PC-9 (cell line): ENCODE measurements at regions not wholly inside any gene's neighbourhood (a gene's known extent, or its start where the extent isn't known, plus 50 kb on each side); places are given as distances from the start of the nearest gene placed in this dataset.

Source experiments
- BruUV-seq: library from RNA; stranded (reverse); fragments of 400-500 nt; replicated peaks from 2 replicates; lab custom pipeline; 2021; lab: Mats Ljungman, UMichigan
- CTCF ChIA-PET: fragments of 300-600 bp; sonication (Branson Sonifier 250); formaldehyde crosslinking; loops from one replicate; lab custom pipeline; 2022; ENCODE audit warnings: antibody characterized with exemption; lab: Charles Lee
- POLR2A ChIA-PET: fragments of 300-600 bp; sonication (Branson Sonifier 250); formaldehyde crosslinking; loops from one replicate; lab custom pipeline; 2022; ENCODE audit warnings: antibody characterized with exemption; ENCODE audit not compliant: unreplicated experiment; lab: Charles Lee
- DNase-seq, 2 experiments: peaks; one replicate each; pipeline versions ENCODE4 v3.0.0 to v3.0.0-alpha.2; 2015 to 2022; ENCODE audit warnings: mixed read lengths in 1 of 2
- H2AFZ ChIP-seq: fragments of 200-600 bp; sonication (generic); 2 replicates; pipeline ENCODE4 v1.8.1; 2017; ENCODE audit warnings: antibody characterized with exemption
- H3F3A ChIP-seq: fragments of 200-600 bp; sonication (generic); 2 replicates; pipeline ENCODE4 v1.8.1; 2017; ENCODE audit warnings: antibody characterized with exemption, mild to moderate bottlenecking, low read depth; ENCODE audit not compliant: insufficient read depth
- H3K27ac ChIP-seq: fragments of 200-600 bp; sonication (generic); 2 replicates; pipeline ENCODE4 v1.6.1; 2016; ENCODE audit warnings: mixed run types
- H3K27me3 ChIP-seq: fragments of 200-600 bp; sonication (generic); 2 replicates; pipeline ENCODE4 v1.6.1; 2016; ENCODE audit warnings: low read depth, mixed run types; ENCODE audit not compliant: insufficient read depth
- H3K36me3 ChIP-seq: fragments of 200-600 bp; sonication (generic); 2 replicates; pipeline ENCODE4 v1.6.1; 2016; ENCODE audit warnings: low read depth, mixed run types
- H3K4me1 ChIP-seq: fragments of 200-600 bp; sonication (generic); replicated peaks from 2 replicates; pipeline ENCODE4 v1.6.1; 2016; ENCODE audit warnings: mixed run types; ENCODE audit not compliant: insufficient read depth
- H3K4me2 ChIP-seq: fragments of 200-600 bp; sonication (generic); 2 replicates; pipeline ENCODE4 v1.6.1; 2017; ENCODE audit warnings: mixed run types
- H3K4me3 ChIP-seq: fragments of 200-600 bp; sonication (generic); 2 replicates; pipeline ENCODE4 v1.6.1; 2016; ENCODE audit warnings: mixed run types
- H3K79me2 ChIP-seq: fragments of 200-600 bp; sonication (generic); 2 replicates; pipeline ENCODE4 v1.6.1; 2017; ENCODE audit warnings: low read depth, mixed run types
- H3K9me2 ChIP-seq: fragments of 200-600 bp; sonication (generic); 2 replicates; pipeline ENCODE4 v1.8.1; 2017; ENCODE audit warnings: mild to moderate bottlenecking; ENCODE audit not compliant: insufficient read depth
- H3K9me3 ChIP-seq: fragments of 200-600 bp; sonication (generic); 2 replicates; pipeline ENCODE4 v1.8.1; 2016; ENCODE audit warnings: low read depth; ENCODE audit not compliant: insufficient read depth
- H4K20me1 ChIP-seq: fragments of 200-600 bp; sonication (generic); 2 replicates; pipeline ENCODE4 v1.8.1; 2017; ENCODE audit not compliant: insufficient read depth
- CTCF ChIP-seq: fragments of 200-600 bp; sonication (generic); conservative IDR thresholded peaks from 2 replicates; pipeline ENCODE4 v1.6.1; 2017; ENCODE audit warnings: mixed run types, antibody characterized with exemption, mild to moderate bottlenecking, moderate library complexity
- EZH2 ChIP-seq: fragments of 200-600 bp; sonication (generic); IDR thresholded peaks from 2 replicates; pipeline ENCODE4 v1.8.0; 2017; ENCODE audit warnings: antibody characterized with exemption, low read depth
- intact Hi-C: fragments of 100-400 bp; cut with micrococcal nuclease; formaldehyde crosslinking; loops from one replicate; pipeline ENCODE4 v1.10.0; 2022; ENCODE audit not compliant: unreplicated experiment

- Histone ChIP-seq H3F3A (no peaks in the 10 kb centered on the region), H2AFZ (no peak overlapping the region), H3K4me2 (no peak overlapping the region), H3K9me3 (no peaks in the 10 kb centered on the region; the same call in 1 of the 2 replicates), H3K27me3 (no peaks in the 10 kb centered on the region), H3K9me2 (no peaks in the 10 kb centered on the region), H3K4me1 (no peaks in the 10 kb centered on the region), H3K36me3 (no peaks in the 10 kb centered on the region), H3K27ac (no peak overlapping the region), H3K79me2 (no peaks in the 10 kb centered on the region), H3K4me3 (no peak overlapping the region), H4K20me1 (no peaks in the 10 kb centered on the region)
- BruUV-seq: no TSS peak
- POLR2A ChIA-PET: no interaction called here
- DNase-seq: no peak
- intact Hi-C loops: no loop called here
- CTCF ChIA-PET: no interaction called here
- TF ChIP-seq CTCF: no peak
- TF ChIP-seq EZH2: no peak
Observed at GRCh38 chr12:30019366-30020140, 235.8 kb upstream of the TMTC1 start.

- no peak for TF ChIP-seq EZH2
- TF ChIP-seq CTCF: no peak
- intact Hi-C loops: no loop called here
- CTCF ChIA-PET: no interaction called here
- Histone ChIP-seq H3K9me3 (no peaks in the 10 kb centered on the region; the same call in 1 of the 2 replicates), H3K27me3 (no peaks in the 10 kb centered on the region), H2AFZ (no peak overlapping the region), H3K4me1 (no peaks in the 10 kb centered on the region), H3K27ac (no peak overlapping the region), H3K9me2 (no peaks in the 10 kb centered on the region), H3K4me2 (no peak overlapping the region), H3F3A (no peaks in the 10 kb centered on the region), H3K4me3 (no peak overlapping the region), H3K79me2 (no peaks in the 10 kb centered on the region), H4K20me1 (no peaks in the 10 kb centered on the region), H3K36me3 (no peaks in the 10 kb centered on the region)
- no peak for DNase-seq
- POLR2A ChIA-PET: no interaction called here
- no TSS peak for BruUV-seq
Observed at GRCh38 chr12:30016540-30017055, 232.9 kb upstream of the TMTC1 start.

GRCh38 chr12:30015631-30016337, 232.0 kb upstream of the TMTC1 start:
- no peaks in the 10 kb centered on the region for H3K27me3 ChIP-seq
- H3K4me2 ChIP-seq: no peak overlapping the region
- no peak overlapping the region for H3K27ac ChIP-seq
- ChIA-PET CTCF (no interaction called here), POLR2A (no interaction called here)
- no peak for DNase-seq
- no peaks in the 10 kb centered on the region for H4K20me1 ChIP-seq
- intact Hi-C loops: no loop called here
- BruUV-seq: no TSS peak
- no peaks in the 10 kb centered on the region for H3K36me3 ChIP-seq
- H3K4me3 ChIP-seq: no peak overlapping the region
- H3F3A ChIP-seq: no peaks in the 10 kb centered on the region
- TF ChIP-seq EZH2: no peak
- no peak for TF ChIP-seq CTCF
- H3K4me1 ChIP-seq: peaks cover 5% of the 10 kb centered on the region; the same call in 1 of the 2 replicates
- no peak overlapping the region for H2AFZ ChIP-seq
- H3K9me2 ChIP-seq: no peaks in the 10 kb centered on the region
- H3K79me2 ChIP-seq: no peaks in the 10 kb centered on the region
- no peaks in the 10 kb centered on the region; the same call in 1 of the 2 replicates for H3K9me3 ChIP-seq
